GM18858 (cell line): ENCODE measurements at regions not wholly inside any gene's neighbourhood (a gene's known extent, or its start where the extent isn't known, plus 50 kb on each side); places are given as distances from the start of the nearest gene placed in this dataset.

ENCODE experiments used
- ATAC-seq: cut with Tn5 transposase; IDR thresholded peaks from one replicate; pipeline ENCODE4 v1.9.1; 2021; ENCODE audit not compliant: unreplicated experiment

GRCh38 chr4:138698641-138699040 lies 316.9 kb upstream of the NOCT start:
- no peak for ATAC-seq

GRCh38 chr4:138697851-138698250 lies 317.7 kb upstream of the NOCT start:
- ATAC-seq, result no peak

GRCh38 chr4:138696771-138697170 lies 318.8 kb upstream of the NOCT start:
- no peak for ATAC-seq

GRCh38 chr4:138696058-138696457 lies 319.5 kb upstream of the NOCT start:
- ATAC-seq, result no peak

- no peak for ATAC-seq
Measured at GRCh38 chr4:138693526-138693925, 322.1 kb upstream of the NOCT start.

- ATAC-seq, result no peak
Measured at GRCh38 chr4:138692411-138692810, 323.2 kb upstream of the NOCT start.

- ATAC-seq, result no peak
Measured at GRCh38 chr4:138689593-138689992, 326.0 kb upstream of the NOCT start.

- ATAC-seq, result no peak
Measured at GRCh38 chr4:138689187-138689586, 326.4 kb upstream of the NOCT start.

GRCh38 chr4:138688408-138689085 lies 327.0 kb upstream of the NOCT start:
- no peak for ATAC-seq

- ATAC-seq, result no peak
Measured at GRCh38 chr4:138686106-138686835, 329.3 kb upstream of the NOCT start.

GRCh38 chr4:138685316-138685715 lies 330.3 kb upstream of the NOCT start:
- ATAC-seq, result no peak

- peak; percentile 84 for ATAC-seq
Measured at GRCh38 chr4:138680989-138681604, 334.5 kb upstream of the NOCT start.

- no peak for ATAC-seq
Measured at GRCh38 chr4:138680256-138680655, 335.3 kb upstream of the NOCT start.

- ATAC-seq, result no peak
Measured at GRCh38 chr4:138678985-138679746, 336.4 kb upstream of the NOCT start.

- ATAC-seq, result no peak
Measured at GRCh38 chr4:138677748-138678147, 337.8 kb upstream of the NOCT start.

GRCh38 chr4:138677212-138677611 lies 338.4 kb upstream of the NOCT start:
- no peak for ATAC-seq

- no peak for ATAC-seq
Measured at GRCh38 chr4:138675685-138676084, 339.9 kb upstream of the NOCT start.

GRCh38 chr4:138674209-138674608 lies 341.4 kb upstream of the NOCT start:
- ATAC-seq, result no peak

- no peak for ATAC-seq
Measured at GRCh38 chr4:138673053-138673452, 342.5 kb upstream of the NOCT start.

- peak; percentile 75 for ATAC-seq
Measured at GRCh38 chr4:138672393-138672976, 343.1 kb upstream of the NOCT start.

GRCh38 chr4:138671606-138672084 lies 343.9 kb upstream of the NOCT start:
- ATAC-seq, result no peak
